HEK293 (cell line): ENCODE measurements at regions not wholly inside any gene's neighbourhood (a gene's known extent, or its start where the extent isn't known, plus 50 kb on each side); places are given as distances from the start of the nearest gene placed in this dataset.

ENCODE experiments used
- CTCF ChIA-PET: fragments of 350-600 bp; formaldehyde crosslinking; extraction: SDS; loops from one replicate; lab custom pipeline; 2021; ENCODE audit warnings: antibody characterized with exemption; lab: Yijun Ruan, JAX
- POLR2A ChIA-PET: fragments of 300-600 bp; formaldehyde crosslinking; extraction: SDS; loops from one replicate; lab custom pipeline; 2020; ENCODE audit warnings: antibody characterized with exemption, inconsistent platforms; lab: Yijun Ruan, JAX
- H3K27ac ChIP-seq: fragments of 200-500 bp; sonication (Bioruptor generic); 2 replicates; pipeline ENCODE4 v1.5.1; 2014; ENCODE audit warnings: low read depth, low read length, control low read depth, inconsistent platforms; ENCODE audit errors: extremely low read depth
- H3K36me3 ChIP-seq, 2 experiments: fragments of 200-500 bp in 1 of 2; sonication (Bioruptor generic) in 1 of 2; 1 replicate in 1 of 2; 2 replicates in 1 of 2; pipeline ENCODE4 v1.5.1; 2014 to 2017; ENCODE audit warnings: inconsistent platforms in 2 of 2, low read length in 2 of 2; ENCODE audit not compliant: control insufficient read depth in 2 of 2, insufficient read depth in 1 of 2
- H3K4me1 ChIP-seq: fragments of 200-500 bp; sonication (Bioruptor generic); 2 replicates; pipeline ENCODE4 v1.5.1; 2014; ENCODE audit warnings: mild to moderate bottlenecking, low read length, inconsistent platforms; ENCODE audit not compliant: control insufficient read depth, insufficient read depth
- H3K4me3 ChIP-seq: 2 replicates; pipeline ENCODE4 v1.5.1; 2011; ENCODE audit warnings: low read depth, mild to moderate bottlenecking, control low read depth, low read length, moderate library complexity
- H3K9me3 ChIP-seq: fragments of 200-500 bp; sonication (Bioruptor generic); 2 replicates; pipeline ENCODE4 v1.5.1; 2014; ENCODE audit warnings: low read depth, low read length, inconsistent platforms; ENCODE audit not compliant: control insufficient read depth, insufficient read depth
- MEIS1 ChIP-seq: sonication (generic); formaldehyde crosslinking; IDR thresholded peaks from 2 replicates; pipeline ENCODE4 v1.8.1; 2022; ENCODE audit warnings: missing genetic modification reagents, mild to moderate bottlenecking, borderline replicate concordance
- OSR2 ChIP-seq: fragments of 450-650 bp; formaldehyde crosslinking; IDR thresholded peaks from 2 replicates; pipeline ENCODE4 v1.5.1; 2016; ENCODE audit warnings: missing biosample characterization, missing genetic modification characterization
- SETDB1 ChIP-seq: IDR thresholded peaks from one replicate; pipeline ENCODE4 v1.6.1; 2017; ENCODE audit warnings: mild to moderate bottlenecking, low read length, moderate library complexity, mixed read lengths; ENCODE audit not compliant: insufficient read length
- TRIM28 ChIP-seq: IDR thresholded peaks from 2 replicates; pipeline ENCODE4 v1.6.1; 2011; ENCODE audit warnings: low read length, control low read depth, borderline replicate concordance
- ZFP3 ChIP-seq: fragments of 450-650 bp; formaldehyde crosslinking; IDR thresholded peaks from 2 replicates; pipeline ENCODE4 v1.5.1; 2016; ENCODE audit warnings: low read depth, missing biosample characterization, missing genetic modification characterization
- ZNF138 ChIP-seq: fragments of 450-650 bp; formaldehyde crosslinking; IDR thresholded peaks from 2 replicates; pipeline ENCODE4 v1.5.1; 2016; ENCODE audit warnings: missing biosample characterization, missing genetic modification characterization, borderline replicate concordance
- ZNF155 ChIP-seq: fragments of 450-650 bp; formaldehyde crosslinking; IDR thresholded peaks from 2 replicates; pipeline ENCODE4 v1.5.1; 2016; ENCODE audit warnings: missing biosample characterization, missing genetic modification characterization
- ZNF202 ChIP-seq: fragments of 450-650 bp; formaldehyde crosslinking; IDR thresholded peaks from 2 replicates; pipeline ENCODE4 v1.5.1; 2016; ENCODE audit warnings: missing biosample characterization, missing genetic modification characterization, borderline replicate concordance
- ZNF239 ChIP-seq: fragments of 450-650 bp; formaldehyde crosslinking; IDR thresholded peaks from 2 replicates; pipeline ENCODE4 v1.5.1; 2016; ENCODE audit warnings: missing biosample characterization, missing genetic modification characterization
- ZNF248 ChIP-seq: fragments of 450-650 bp; formaldehyde crosslinking; IDR thresholded peaks from 2 replicates; pipeline ENCODE4 v1.5.1; 2017; ENCODE audit warnings: missing biosample characterization, missing genetic modification characterization
- ZNF292 ChIP-seq: fragments of 450-650 bp; formaldehyde crosslinking; IDR thresholded peaks from 2 replicates; pipeline ENCODE4 v1.5.1; 2016; ENCODE audit warnings: low read depth, missing biosample characterization, missing genetic modification characterization, borderline replicate concordance
- ZNF324 ChIP-seq: fragments of 450-650 bp; formaldehyde crosslinking; IDR thresholded peaks from 2 replicates; pipeline ENCODE4 v1.5.1; 2016; ENCODE audit warnings: missing biosample characterization, missing genetic modification characterization
- ZNF529 ChIP-seq: fragments of 450-650 bp; formaldehyde crosslinking; IDR thresholded peaks from 2 replicates; pipeline ENCODE4 v1.5.1; 2017; ENCODE audit warnings: missing genetic modification characterization, missing biosample characterization; ENCODE audit not compliant: insufficient replicate concordance
- ZNF548 ChIP-seq: fragments of 450-650 bp; formaldehyde crosslinking; IDR thresholded peaks from 2 replicates; pipeline ENCODE4 v1.5.1; 2016; ENCODE audit warnings: missing biosample characterization, missing genetic modification characterization
- ZNF654 ChIP-seq: fragments of 450-650 bp; formaldehyde crosslinking; IDR thresholded peaks from 2 replicates; pipeline ENCODE4 v1.5.1; 2016; ENCODE audit warnings: low read depth, missing biosample characterization, missing genetic modification characterization
- ZNF664 ChIP-seq: fragments of 450-650 bp; formaldehyde crosslinking; IDR thresholded peaks from 2 replicates; pipeline ENCODE4 v1.5.1; 2016; ENCODE audit warnings: missing biosample characterization, missing genetic modification characterization
- ZNF777 ChIP-seq: fragments of 450-650 bp; formaldehyde crosslinking; IDR thresholded peaks from 2 replicates; pipeline ENCODE4 v1.5.1; 2017; ENCODE audit warnings: missing biosample characterization, missing genetic modification characterization, borderline replicate concordance
- ZNF791 ChIP-seq: fragments of 450-650 bp; formaldehyde crosslinking; IDR thresholded peaks from 2 replicates; pipeline ENCODE4 v1.5.1; 2016; ENCODE audit warnings: missing biosample characterization, missing genetic modification characterization
- TF ChIP-seq, protein P1 (sequence below): fragments of 450-650 bp; formaldehyde crosslinking; IDR thresholded peaks from 2 replicates; pipeline ENCODE4 v1.5.1; 2016; ENCODE audit warnings: missing biosample characterization, missing genetic modification characterization
- TF ChIP-seq, protein P2 (sequence below): fragments of 450-650 bp; formaldehyde crosslinking; IDR thresholded peaks from 2 replicates; pipeline ENCODE4 v1.5.1; 2016; ENCODE audit warnings: missing biosample characterization, missing genetic modification characterization
- TF ChIP-seq, protein P3 (sequence below): fragments of 450-650 bp; formaldehyde crosslinking; IDR thresholded peaks from 2 replicates; pipeline ENCODE4 v1.5.1; 2017; ENCODE audit warnings: missing biosample characterization, mild to moderate bottlenecking, missing genetic modification characterization, moderate library complexity
- TF ChIP-seq, protein P4 (sequence below): fragments of 450-650 bp; formaldehyde crosslinking; IDR thresholded peaks from 2 replicates; pipeline ENCODE4 v1.5.1; 2017; ENCODE audit warnings: missing biosample characterization, missing genetic modification characterization

DNA sequence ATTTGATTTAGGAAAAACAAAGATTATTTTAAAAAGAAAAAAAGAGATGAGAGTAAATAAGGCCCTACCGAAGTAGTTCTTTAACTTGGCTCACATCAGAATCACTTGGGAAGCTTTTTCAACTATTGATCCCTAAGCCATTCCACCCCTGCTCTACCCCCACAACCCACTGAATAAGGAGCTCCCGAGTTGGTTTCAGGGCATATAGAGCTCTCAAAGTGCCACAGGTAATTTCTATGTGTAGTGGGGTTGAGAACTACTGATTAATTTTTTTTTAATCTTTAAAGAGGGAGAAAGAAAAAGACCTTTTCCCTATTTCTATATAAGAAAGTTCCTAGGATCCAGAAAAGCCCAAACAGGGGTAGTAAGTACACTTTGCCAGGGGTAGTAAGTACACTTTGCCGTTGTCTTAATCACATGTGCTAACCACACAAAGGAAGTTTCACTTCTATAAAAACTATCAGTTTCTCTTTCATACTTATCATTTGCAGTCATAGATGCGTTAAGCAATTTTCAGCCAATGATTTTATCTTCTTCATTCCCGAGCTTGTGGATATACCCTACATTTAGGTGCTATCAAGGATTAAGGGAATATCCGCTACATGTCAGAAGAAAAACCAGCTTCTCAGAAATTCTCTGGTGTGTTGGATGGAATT is 108.4 kb upstream of the ZC3H12C start (continued):
- TF ChIP-seq, protein P1, sequence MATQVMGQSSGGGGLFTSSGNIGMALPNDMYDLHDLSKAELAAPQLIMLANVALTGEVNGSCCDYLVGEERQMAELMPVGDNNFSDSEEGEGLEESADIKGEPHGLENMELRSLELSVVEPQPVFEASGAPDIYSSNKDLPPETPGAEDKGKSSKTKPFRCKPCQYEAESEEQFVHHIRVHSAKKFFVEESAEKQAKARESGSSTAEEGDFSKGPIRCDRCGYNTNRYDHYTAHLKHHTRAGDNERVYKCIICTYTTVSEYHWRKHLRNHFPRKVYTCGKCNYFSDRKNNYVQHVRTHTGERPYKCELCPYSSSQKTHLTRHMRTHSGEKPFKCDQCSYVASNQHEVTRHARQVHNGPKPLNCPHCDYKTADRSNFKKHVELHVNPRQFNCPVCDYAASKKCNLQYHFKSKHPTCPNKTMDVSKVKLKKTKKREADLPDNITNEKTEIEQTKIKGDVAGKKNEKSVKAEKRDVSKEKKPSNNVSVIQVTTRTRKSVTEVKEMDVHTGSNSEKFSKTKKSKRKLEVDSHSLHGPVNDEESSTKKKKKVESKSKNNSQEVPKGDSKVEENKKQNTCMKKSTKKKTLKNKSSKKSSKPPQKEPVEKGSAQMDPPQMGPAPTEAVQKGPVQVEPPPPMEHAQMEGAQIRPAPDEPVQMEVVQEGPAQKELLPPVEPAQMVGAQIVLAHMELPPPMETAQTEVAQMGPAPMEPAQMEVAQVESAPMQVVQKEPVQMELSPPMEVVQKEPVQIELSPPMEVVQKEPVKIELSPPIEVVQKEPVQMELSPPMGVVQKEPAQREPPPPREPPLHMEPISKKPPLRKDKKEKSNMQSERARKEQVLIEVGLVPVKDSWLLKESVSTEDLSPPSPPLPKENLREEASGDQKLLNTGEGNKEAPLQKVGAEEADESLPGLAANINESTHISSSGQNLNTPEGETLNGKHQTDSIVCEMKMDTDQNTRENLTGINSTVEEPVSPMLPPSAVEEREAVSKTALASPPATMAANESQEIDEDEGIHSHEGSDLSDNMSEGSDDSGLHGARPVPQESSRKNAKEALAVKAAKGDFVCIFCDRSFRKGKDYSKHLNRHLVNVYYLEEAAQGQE (tag by site-specific recombination), result no peak
- TF ChIP-seq SETDB1, result no peak
- no peak for TF ChIP-seq ZFP3 (tag by site-specific recombination)
- no peak for TF ChIP-seq OSR2 (tag by site-specific recombination)

DNA sequence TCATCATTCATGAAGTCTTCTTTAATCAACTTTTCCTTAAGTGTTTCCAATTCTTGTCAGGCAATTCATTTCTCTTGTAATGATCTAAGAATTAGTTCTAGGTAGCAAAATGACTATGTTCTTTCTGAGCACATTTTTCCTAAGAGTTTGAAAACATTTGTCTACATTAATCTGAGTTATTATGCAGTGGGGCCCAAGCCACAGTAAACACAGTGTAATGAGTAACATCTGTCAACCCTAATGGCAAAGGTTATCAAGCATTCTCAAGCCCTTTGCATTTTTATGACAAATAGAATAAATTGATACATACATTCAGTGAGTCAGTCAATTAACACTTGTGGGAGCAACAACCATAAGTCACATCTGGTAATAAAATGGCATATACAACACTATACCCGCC is 106.7 kb upstream of the ZC3H12C start:
- ChIA-PET CTCF (interaction anchor here (2.2 kb wide), 1 partner anchor 40 kb away, joined by 7 read pairs; no protein-coding TSS in a partner anchor), POLR2A (no interaction called here)
- H3K4me3 ChIP-seq, result no peak overlapping the region
- no peak overlapping the region for H3K27ac ChIP-seq
- no peaks in the 10 kb centered on the region for H3K4me1 ChIP-seq
- no peaks in the 10 kb centered on the region for H3K9me3 ChIP-seq
- TF ChIP-seq ZNF155 (tag by site-specific recombination) (no peak), ZNF777 (tag by site-specific recombination) (no peak), ZNF654 (tag by site-specific recombination) (no peak)
- H3K36me3 ChIP-seq, result no peaks in the 10 kb centered on the region

DNA sequence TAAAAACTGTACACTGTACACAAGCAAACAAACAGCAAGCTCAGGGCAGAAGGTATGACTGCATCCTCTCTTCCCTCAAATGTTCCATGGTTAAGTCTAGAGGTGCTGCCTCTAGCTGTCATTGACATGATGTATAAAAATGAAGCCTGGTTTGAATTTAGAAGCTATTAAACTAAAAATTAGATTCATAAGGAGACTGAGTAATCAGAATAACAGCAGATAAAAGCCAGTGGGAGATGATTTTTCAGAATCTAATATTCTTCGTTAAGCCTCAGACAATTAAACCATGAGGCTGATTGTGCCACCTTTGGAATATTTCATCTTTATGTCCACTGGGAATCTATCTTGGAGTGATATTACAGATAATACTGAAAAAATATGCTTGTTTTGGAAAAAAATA is 101.4 kb upstream of the ZC3H12C start:
- Histone ChIP-seq H3K4me3 (no peak overlapping the region), H3K4me1 (no peaks in the 10 kb centered on the region), H3K36me3 (no peaks in the 10 kb centered on the region), H3K27ac (no peak overlapping the region), H3K9me3 (no peaks in the 10 kb centered on the region)
- TF ChIP-seq, protein P2, sequence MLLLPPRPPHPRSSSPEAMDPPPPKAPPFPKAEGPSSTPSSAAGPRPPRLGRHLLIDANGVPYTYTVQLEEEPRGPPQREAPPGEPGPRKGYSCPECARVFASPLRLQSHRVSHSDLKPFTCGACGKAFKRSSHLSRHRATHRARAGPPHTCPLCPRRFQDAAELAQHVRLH (tag by site-specific recombination), result no peak
- no peak for TF ChIP-seq ZNF529 (tag by site-specific recombination)
- no peak for TF ChIP-seq ZNF664
- TF ChIP-seq ZNF202, result no peak
- CTCF ChIA-PET, result interaction anchor here (0.7 kb wide), 2 partner anchors 237 to 1557 kb away, joined by 3 read pairs; no protein-coding TSS in a partner anchor
- POLR2A ChIA-PET, result no interaction called here

DNA sequence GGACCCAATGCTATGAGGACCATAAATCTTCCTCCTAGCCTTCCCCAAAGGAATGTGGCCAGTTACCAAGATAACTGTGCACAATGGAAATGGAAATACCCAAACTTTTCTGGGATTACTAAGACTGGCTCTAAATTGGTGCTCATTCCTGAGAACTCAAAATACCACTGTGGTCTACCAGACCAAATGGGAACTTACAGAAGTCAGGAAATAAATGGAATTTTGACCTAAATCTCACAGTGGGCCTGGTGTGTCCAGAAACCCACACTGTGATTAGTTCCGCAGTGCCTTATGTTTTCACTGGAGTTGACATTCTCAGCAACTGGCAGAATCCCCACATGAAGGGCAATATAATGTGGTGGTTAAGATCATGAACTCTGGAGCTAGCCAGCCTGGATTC is 99.4 kb upstream of the ZC3H12C start:
- Histone ChIP-seq H3K27ac (no peak overlapping the region), H3K4me1 (no peaks in the 10 kb centered on the region), H3K36me3 (no peaks in the 10 kb centered on the region), H3K9me3 (no peaks in the 10 kb centered on the region), H3K4me3 (no peak overlapping the region)
- POLR2A ChIA-PET, result no interaction called here
- CTCF ChIA-PET, result no interaction called here
- TF ChIP-seq ZNF324 (tag by site-specific recombination) (no peak), ZNF791 (tag by site-specific recombination) (no peak), ZNF239 (tag by site-specific recombination) (no peak), ZNF292 (tag by site-specific recombination) (no peak), TRIM28 (no peak), ZNF138 (tag by site-specific recombination) (no peak), ZNF248 (tag by site-specific recombination) (no peak), MEIS1 (CRISPR knock-in tag) (no peak), ZNF548 (tag by site-specific recombination) (no peak)
- TF ChIP-seq, protein P3, sequence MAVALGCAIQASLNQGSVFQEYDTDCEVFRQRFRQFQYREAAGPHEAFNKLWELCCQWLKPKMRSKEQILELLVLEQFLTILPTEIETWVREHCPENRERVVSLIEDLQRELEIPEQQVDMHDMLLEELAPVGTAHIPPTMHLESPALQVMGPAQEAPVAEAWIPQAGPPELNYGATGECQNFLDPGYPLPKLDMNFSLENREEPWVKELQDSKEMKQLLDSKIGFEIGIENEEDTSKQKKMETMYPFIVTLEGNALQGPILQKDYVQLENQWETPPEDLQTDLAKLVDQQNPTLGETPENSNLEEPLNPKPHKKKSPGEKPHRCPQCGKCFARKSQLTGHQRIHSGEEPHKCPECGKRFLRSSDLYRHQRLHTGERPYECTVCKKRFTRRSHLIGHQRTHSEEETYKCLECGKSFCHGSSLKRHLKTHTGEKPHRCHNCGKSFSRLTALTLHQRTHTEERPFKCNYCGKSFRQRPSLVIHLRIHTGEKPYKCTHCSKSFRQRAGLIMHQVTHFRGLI, result no peak
- TF ChIP-seq, protein P4, sequence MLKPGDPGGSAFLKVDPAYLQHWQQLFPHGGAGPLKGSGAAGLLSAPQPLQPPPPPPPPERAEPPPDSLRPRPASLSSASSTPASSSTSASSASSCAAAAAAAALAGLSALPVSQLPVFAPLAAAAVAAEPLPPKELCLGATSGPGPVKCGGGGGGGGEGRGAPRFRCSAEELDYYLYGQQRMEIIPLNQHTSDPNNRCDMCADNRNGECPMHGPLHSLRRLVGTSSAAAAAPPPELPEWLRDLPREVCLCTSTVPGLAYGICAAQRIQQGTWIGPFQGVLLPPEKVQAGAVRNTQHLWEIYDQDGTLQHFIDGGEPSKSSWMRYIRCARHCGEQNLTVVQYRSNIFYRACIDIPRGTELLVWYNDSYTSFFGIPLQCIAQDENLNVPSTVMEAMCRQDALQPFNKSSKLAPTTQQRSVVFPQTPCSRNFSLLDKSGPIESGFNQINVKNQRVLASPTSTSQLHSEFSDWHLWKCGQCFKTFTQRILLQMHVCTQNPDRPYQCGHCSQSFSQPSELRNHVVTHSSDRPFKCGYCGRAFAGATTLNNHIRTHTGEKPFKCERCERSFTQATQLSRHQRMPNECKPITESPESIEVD (tag by site-specific recombination), result no peak
